UCSD-AML1 (cell line): ENCODE measurements at regions not wholly inside any gene's neighbourhood (a gene's known extent, or its start where the extent isn't known, plus 50 kb on each side); places are given as distances from the start of the nearest gene placed in this dataset.
A peak's percentile ranks its signal among the peaks of the same experiment; 100 is the strongest.

Source experiments
- DNase-seq: peaks from one replicate; lab custom pipeline; 2025; ENCODE audit not compliant: unreplicated experiment; lab: John Stamatoyannopoulos, UW

DNA sequence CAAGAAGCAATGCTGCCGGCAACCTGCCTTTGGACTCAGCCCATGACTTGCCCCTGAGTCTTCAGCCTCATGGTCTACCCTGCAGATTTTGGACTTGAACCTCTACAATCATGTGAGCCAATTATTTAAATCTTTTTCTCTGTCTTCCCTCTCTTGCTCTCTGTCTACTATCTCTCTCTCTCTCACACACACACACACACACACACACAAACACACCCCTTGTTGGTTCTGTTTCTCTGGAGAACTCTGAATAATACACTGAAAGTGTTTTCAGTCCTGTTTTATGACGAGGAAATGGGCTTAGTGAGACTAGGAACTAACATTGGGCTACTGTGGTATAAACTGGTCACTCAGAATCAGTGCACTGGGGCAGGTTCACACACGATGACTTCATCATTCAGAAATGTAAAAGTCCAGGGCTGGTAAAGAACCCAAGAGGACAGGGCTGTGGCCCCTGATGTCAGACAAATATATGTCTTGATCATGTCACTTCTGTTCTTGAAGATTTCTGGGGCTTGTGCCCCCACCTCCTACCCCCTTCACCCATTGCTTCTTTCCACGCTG is 266.1 kb upstream of the SIX2 start:
- DNase-seq, result no peak

DNA sequence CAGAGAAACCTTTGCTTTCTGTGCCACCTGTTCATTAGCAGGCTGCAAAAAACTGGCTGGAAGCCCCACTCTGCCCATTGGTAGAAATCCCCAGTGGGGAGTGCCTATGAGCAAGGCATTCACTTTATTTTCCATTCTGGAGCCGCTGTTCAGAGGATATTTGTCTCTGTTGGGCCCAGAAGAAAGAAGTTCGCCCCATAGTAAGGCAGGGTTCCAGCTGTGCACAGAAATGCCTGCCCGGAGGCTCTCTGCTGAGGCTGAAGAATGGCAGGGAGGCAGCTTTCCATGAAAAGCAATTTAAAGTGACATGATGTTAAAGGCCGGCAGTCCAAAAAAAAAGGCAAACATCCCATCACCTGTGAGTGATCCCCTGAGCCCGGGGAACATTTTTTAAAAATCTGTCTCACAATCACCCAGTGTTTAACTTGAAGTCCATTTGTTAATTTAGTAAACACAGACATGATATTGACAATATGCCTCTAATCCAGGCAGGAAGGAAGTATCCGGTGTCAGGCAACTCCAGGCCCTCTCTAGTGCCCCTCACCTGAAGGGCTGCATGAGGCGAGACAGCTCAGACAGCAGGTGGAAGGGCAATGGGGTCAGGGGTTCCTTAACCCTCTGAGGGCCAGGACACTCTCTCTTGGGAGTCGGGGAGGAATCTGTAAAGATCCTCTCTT is 265.1 kb upstream of the SIX2 start:
- DNase-seq, result no peak

DNA sequence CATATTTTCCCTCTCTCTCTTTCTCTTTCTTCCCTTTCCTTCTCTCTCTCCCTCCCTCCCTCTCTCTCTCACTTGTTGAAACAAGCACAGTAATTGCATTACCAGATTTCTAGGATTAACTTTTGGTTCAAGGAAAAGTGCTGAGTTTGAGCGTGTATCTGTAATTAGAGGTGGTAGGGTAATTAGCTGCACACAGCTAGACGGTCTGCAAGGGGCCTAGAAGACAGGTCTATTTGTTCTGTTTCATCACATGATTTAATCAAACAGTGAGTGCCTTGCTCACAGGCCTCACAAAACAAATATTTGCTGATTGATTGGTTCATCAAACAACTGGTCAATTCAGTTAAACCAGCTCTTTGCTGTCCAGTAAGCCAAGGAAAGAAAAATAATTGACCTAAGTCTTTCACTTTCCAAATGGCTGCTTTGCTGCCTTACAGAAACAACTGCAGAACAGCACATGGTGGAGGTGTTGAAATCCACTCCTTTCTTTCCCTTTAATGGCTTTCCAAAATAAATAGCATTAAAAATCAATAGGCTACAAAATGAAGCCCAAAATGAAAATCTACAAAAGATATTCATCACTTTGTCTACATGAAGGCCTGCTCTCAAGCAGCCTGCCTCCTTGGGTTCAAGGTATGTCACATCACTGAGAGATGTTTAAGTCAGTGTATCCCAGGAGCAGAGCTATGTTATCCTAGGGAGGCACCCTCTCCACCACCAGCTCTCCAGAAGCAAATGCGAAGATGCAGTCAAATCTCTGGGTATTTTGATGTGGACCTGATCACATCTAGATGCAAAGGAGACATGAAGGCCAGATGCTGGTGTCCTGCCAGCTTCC is 264.4 kb upstream of the SIX2 start:
- DNase-seq, result no peak

DNA sequence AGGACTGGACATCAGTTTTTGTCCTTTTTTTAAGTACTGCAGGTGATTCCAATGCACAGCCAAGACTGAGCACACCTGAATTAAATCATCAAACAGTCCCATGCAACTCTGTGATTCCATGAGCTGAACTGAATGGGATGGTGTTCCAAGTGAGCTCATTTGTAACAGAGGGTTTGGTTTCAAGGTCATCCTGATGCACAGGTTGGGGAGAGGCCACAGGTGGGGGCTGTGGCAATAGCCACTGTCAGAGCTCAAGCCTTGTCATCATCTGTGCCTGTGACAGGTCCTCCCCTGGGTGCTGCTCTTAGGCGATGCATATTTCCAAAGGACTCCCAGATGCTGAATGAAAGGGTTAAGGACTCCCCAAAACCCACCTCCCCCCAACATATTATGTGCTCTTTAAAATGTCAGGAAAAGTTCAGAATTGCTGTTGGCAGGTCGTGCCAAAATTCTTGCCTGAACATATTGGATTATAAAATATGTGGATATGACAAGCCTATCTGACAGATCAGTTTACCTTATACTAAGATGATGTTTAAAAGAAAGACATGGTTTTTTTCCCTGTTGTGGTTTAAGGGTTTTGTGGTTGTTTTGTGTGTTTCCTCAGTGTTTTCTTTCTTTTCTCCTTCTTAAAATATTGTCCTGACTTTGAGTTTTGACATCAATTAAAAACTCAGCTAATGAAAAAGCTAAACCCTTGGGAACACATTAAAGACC is 263.5 kb upstream of the SIX2 start:
- DNase-seq, result no peak

DNA sequence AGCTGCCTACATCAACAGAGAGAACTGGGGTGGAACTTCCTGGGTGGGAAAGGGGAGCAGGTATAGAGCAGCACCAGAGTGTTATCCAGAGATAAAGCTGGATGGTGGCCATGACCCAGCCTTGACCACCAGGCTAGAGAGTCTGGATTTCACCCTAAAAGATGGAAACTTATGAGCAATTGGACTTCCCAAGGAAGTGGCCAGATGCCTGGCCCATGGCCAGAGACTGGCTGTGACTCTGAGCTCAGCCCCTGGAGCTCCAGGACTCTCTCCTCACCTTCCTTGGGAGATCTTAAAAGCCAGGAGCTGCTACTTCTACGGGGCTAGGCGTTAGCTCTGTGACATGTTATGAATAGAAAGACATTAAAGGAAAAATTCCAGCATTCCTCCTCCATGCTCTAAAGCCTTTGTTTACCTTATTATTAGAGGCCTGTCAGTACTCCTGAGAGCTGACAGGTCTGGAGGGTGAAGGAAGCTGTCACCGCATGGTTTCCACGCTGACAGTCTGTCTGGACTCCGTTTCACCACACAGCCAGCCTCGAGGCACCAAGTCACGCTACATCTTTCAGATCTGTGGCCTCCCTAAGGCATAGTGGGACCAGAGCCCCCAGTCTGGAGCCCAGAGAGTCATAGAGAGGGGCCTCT is 260.0 kb upstream of the SIX2 start:
- no peak for DNase-seq

DNA sequence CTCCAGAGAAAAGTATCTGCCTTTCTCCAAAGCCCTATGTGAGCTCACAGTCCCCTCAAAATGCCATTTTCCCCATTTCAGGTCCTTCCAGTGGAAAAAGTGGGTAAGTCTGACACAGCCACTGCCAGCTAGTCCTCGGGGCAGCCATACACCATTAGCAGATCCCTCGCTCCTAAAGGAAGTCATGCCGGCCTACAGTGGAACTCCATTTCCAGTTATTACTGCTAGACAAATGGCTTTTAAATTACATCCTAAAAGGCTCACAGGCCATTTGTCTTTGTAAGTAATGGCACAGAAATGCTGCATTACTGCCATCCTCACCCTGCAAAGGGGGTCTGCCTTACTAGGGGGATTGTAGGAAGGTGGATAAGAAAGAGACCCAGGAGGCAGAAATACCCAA is 259.4 kb upstream of the SIX2 start:
- DNase-seq, result no peak

DNA sequence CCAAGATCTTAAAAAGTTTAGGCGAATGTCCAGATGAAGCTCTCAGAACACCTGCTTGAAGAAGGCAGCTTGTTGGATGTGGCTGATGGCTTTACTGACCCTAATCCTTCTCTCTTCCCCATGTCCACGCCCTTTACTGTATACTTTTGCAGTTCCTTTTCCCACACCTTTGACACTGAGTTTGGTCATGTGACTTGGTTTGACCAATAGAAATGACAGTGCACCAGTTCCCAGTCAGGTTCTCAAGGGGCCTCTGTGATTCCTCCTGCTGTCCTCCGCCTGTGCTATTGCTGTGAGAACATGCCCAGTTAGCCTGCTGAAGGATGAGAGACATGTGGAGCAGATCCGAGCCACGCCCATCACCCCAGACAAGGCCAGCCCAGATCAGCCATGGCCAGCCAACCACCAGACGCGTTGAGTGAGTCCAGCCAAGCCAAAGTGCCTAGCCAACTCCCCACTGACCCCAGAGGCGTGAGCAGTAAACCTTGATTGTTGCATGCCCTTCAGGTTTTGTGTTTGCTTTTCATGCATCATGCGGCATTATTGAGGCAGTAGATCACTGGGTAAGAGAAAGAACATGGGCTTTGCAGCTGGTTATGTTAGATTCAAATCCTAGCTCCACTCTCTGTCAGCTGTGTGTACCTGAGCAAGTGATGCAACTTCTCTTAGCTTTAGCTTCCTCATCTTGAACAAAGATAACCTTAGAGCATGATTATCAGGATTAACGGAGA is 258.0 kb upstream of the SIX2 start:
- no peak for DNase-seq

DNA sequence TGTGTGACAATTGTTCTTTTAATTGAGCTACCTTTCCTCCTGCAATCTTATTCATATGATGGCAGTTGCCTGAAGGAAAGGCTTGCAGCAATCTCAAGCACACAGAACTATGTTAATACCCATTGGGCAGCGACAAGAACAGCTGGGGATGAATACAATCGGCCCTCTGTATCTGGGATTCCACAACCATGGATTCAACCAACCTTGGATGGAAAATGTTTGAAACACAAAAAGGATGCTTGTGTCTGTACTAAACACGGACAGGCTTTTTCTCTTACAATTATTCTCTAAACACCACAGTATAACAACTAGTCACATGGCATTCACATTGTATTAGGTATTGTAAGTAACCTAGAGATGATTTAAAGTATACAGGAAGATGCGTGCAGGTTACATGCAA is 256.1 kb upstream of the SIX2 start:
- DNase-seq, result no peak

DNA sequence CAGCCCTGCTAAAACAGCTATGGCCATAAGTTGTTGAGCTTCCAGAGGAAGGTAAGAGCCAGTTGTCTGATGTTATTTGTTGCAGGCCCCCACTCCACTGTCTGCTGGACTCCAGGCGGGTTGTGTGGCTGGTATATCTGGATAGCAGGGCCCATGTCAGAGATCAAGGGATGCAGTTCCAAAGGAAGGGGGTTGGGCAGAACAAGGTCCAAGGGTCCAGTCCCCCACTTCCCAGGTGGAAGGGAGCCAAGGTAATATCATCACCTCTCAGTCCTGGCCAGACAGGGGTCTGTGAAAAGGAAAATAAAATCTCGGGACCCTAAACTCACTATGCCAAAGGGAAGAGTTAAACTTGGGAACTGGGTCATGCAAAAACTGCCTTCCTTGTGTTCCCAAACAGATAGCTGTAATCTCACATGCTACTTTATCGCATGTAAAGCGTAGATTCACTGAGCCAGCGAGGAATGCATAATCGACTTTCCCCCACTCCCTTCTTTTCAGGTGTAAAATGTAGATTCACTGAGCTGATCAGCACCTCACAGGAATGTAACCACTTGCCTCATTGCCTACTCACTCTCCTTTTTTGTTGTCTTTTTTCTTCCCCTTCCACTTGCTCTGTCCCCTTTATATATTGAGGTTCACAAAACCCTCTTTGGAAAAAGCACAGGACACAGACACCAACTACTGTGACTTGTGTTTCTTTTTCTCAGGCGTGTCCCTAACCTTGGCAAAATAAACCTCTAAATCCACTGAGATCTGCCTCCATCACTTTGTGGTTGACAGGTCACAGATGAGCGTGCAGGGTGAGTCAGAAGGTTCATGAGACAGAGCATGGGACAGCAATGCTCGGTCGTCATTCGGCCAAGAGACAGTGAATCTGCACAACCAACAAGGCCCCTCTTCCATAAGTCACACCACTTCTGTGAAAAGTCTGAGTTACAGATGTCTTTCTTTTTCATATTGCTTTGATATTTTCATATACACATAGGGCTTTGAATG is 255.3 kb upstream of the SIX2 start:
- DNase-seq, result no peak

DNA sequence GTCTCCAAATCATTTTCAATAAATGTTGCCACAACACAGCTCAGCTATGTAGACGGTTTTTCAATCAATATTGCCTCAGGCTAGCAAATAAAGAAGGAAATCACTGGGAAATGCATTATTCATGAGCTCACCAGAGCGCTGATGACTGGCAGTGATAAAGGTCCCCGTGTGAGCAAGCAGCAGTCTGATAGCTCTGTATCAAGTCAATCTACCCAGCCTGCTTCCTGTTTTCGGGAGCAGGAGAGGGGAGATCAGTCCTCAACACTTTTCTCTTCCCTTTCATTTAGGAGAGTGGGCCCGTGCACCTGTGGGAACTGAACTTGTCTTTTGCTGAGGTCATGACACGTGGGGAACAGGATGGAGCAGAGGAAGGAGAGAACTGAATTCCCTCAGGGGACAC is 253.9 kb upstream of the SIX2 start:
- no peak for DNase-seq

DNA sequence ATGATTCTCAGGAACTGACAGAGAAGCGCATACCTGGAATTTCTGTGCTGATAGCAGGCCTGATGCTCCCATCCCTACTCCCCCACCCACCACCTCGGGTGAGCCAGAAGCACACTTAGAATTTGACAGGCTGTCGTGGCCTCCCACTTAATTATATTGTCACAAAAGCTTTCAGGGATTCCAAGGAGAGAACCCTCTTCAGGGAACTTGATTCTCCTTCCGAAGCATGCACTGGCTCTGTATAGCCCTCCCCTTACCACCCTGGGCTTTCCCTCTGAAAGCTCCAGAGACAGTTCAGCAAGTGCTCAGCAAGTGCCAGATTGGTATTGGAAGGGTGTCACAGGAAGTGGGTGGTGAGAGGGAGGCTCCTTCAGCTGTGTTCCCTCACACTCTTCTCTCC is 252.5 kb upstream of the SIX2 start:
- no peak for DNase-seq

DNA sequence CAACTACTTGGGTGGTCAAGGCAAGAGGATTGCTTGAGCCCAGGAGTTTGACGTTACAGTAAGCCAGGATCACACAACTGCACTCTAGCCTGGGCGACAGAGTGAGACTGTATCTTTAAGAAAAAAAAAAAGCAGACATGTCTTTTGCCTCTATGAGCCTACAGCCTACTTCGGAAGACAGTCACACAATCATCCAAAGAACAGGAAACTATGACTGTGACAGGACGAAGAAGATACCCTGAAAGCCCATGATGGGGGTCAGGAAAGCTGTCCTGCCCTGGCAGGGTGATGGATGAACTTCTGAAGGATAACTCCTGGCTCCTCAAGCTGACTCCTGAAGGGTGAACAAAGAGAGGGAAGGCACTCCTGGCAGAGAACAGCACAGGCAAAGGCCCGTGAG is 251.7 kb upstream of the SIX2 start:
- DNase-seq, result no peak

DNA sequence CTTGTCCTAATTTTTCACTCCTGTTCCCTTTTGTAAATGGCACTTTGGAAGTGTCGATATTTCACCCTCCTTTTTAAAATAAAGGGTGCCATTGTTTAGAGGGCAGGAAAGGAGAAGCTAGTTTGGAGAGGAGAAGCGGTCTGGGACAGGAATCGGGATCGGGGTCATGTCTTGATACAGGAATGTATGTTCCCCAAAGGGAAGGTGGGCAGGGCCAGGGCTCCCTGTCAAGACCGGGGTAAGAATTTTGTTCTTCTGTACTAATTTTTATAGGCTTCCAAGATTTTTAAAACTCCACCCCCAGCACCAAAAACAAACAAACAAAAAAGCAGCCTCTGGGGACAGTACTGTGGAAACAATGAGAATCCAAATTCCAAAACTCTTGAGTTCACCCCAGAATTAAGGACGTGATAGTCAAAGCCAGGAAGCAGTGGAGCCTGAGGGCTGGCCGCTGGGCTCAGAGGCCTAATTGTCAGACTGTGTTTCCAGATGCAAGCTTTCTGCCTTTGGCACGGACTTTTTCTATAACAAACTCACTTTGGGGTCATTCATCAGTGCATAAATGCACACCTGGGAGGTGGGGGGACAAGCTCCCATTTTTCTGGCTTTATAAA is 250.4 kb upstream of the SIX2 start:
- no peak for DNase-seq

DNA sequence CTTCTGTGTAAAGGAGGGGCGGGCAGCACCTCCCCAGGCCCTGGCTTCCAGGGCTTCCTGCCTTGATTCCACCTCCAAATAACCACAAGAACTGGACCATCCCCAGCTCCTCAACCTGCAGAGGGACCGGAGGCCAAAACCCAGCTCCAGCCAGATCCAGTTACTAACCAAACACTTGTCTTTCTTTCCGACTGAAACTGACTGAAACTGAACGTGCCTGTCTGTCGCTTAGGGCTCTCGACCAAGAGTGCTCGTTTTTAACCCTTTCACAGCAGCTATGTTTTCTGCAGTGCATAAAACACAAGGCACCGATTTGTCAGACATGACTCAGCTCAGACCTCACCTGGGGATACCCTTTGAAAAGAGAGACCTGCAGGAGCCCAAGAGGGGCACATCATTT is 249.9 kb upstream of the SIX2 start:
- DNase-seq, result no peak

DNA sequence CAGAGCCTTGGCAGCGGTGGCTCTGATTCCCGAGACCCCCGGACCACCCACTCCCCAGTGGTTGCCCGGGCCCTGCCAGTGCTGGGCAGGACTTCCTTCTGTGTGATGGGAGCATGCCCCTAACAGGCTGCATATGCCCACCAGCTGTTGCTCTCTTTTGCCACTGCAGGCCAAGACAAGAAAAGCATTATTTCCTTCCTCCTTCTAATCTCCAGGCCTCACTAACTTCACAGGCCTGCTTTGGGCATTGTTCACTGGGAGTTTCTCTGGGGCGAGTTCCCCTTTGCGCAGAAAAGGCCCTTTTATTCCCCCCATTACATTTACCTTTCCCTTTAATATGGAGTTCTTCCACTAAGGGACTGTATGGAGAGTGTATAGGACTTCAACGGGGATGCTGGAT is 249.1 kb upstream of the SIX2 start:
- DNase-seq, result peak; percentile 41

DNA sequence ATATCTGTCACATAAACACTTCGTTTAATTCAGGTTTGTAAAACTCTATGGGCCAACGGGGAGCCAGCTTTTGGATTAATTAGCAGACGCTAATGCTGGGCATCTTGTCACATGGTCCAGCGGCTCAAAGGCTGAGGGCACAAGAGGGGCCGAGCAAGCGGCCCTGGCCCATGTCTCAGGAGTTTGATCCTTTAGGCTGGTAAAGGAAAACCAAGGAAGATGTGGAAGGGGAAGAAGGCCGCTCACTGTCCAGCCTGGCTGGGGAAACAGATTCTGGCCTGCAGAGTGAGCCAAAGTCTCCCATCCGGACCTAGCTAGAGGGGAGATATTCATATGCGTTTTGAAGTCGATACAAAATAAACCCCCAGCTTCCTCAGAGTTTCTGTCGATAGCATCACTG is 248.6 kb upstream of the SIX2 start:
- no peak for DNase-seq

DNA sequence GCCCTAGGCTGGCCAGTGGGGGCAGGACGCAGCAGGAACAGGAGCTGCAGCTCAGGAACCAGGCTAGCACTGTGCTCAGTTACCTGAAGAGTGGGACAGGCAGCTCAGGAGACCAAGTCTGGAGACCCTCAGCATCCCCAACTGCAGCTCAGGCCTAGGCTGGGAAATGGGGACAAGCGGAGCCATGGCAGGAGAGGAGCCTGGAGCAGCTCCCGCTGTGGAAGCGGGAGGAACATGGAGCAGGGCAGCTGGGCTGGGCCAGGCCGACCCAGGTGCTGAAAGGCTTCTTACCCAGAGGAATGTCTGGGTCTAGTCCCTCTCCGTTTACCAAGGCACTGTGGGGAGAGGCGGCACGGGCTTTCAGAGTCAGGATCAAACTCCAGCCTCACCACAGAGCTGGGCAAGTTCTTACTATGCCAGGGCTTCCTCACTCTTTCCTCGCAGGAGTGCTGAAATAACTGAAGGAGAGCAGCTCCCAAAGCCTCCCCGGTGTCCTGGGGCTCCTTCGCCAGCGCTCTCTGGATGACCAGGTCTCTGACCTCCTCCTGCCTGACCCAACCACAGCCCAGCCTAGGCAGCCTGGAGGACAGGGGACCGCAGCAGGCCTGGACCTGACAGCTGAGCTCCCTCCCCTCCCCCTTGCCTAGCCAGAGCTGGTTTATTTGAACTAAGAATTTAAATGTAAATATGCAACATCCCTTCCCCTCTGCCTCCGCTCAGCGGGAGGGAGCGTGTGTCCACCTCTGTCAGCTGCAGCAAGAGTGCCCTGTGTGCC is 247.8 kb upstream of the SIX2 start:
- DNase-seq, result no peak

DNA sequence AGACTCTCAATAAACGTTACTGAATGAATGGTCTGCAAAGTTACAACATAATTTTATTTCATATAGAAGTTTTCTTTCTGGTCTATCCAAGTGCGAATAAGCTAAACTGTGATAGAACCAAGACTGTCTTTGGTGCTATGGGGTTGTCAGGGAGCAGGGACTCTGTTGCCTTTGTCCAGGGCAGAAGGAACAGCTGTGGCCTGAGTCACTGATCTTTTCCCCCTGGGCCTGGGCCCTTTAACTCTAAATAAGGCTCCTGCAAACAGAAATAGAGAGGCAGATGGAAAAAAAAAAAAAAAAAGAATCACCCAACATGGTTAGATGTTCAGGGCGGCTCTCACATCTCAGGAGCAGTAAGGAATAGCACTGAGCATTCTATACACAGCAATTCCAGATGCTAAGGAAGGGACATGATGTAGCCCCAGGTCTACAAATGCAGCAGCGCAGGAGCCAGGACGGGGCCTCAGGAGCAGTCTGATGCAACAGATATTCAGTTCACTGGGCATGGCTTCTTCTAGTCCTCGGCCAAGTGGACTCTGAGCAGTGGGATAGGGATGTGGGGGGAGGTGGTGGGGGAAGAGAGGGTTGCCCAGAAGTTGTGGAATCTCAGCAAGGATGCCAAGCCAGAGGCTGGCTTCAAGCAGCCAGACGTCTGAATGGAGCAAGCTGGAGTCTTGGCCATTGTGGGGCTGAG is 247.1 kb upstream of the SIX2 start:
- DNase-seq, result no peak
